Spleen (tissue), 7 donors: ENCODE measurements at regions not wholly inside any gene's neighbourhood (a gene's known extent, or its start where the extent isn't known, plus 50 kb on each side); places are given as distances from the start of the nearest gene placed in this dataset.

Source experiments
- CTCF ChIP-seq, 11 experiments: fragments of 200-600 bp in 7 of 11; fragments of 450-650 bp in 4 of 11; sonication (generic) in 4 of 11; IDR thresholded peaks in 8 of 11; conservative IDR thresholded peaks in 3 of 11; 1 replicate in 7 of 11; 2 replicates in 4 of 11; pipeline versions ENCODE4 v1.4.0 to v1.8.0; 2016 to 2021; ENCODE audit warnings: antibody characterized with exemption in 11 of 11, inconsistent platforms in 4 of 11, mild to moderate bottlenecking in 1 of 11
- POLR2A ChIP-seq, 3 donors: fragments of 450-650 bp; IDR thresholded peaks; one replicate each; pipeline ENCODE4 v1.5.1; 2017; ENCODE audit warnings: antibody characterized with exemption in 3 of 3, mild to moderate bottlenecking in 1 of 3
- donor health status: DM: no; HTN: no; CAD: no; lungs with moderate emphysema.
- donor health status: DM: no; HTN: no; CAD: no.
- donor health status: DM: no; HTN: no; CAD: no.

- TF ChIP-seq CTCF (IDR thresholded peaks at IDR 0.05 in 8 of 11, conservative IDR thresholded peaks at IDR 0.05 in 3 of 11) (no peak), POLR2A (IDR thresholded peaks at IDR 0.05) (no peak)
Measured at GRCh38 chr3:71944482-71945065, 159.6 kb upstream of the PROK2 start.
